ENCODE measurements at regions not wholly inside any gene's neighbourhood (a gene's known extent, or its start where the extent isn't known, plus 50 kb on each side); places are given as distances from the start of the nearest gene placed in this dataset.

- DNase-seq (ENCODE audit: extremely low read depth, low read depth, low spot score) = no peak
These were observed 278.4 kb upstream of the FAM98A start for GRCh38 chr2:33877348-33878016.

DNA sequence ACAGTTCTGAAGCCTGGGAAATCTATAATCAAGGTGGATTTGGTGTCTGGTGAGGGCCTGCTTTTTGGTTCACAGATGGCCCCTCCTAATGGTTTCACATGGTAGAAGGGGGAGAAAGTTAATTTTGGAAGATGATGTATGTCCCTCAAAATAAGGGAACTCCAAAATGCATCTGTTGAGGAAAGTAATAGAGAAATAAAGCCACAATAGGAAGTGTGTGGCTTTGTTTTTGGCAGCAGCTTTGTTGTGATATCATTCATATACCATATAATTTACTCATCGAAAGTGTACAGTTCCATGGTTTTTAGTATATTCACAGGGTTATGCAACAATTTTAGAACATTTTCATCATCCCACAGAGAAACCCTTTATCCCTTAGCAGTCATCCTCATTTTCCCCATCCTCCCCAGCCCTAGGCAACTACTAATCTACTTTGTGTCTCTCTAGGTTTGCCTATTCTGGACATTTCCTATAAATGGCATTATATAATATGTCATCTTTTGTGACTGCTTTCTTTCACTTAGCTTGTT, 274.0 kb upstream of the FAM98A start:
- no peak for DNase-seq (ENCODE audit: extremely low read depth, low read depth, low spot score)

DNA sequence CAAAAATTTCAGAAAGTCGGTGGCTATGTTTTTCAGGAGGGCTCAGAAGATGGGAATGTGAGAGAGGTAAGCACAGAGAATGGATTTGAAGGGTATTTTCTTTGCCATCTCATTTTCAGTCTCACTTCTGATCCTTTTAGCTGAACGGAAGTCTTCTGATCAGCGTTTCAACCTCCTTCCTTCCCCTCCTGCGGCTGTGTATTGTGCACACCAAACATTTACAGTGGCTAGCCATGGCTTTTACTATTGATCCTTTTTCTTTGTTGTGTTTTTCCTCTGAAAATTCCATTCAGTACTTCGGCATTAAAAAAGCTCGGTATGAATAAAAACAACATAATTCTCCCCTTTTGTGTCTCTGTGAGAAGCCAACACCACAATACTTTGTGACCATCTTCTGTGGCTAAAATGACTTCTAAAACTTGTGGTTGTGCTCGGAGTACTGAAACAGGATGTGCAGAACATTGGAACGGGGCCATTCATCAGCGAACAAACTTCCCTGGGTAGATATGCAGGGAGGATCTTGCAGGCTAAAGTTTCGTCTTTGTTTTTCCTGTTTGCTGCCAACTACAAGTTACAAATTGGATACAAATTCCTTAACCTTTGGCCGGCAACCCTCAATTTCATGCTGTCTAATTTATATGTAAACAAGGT, 260.8 kb upstream of the FAM98A start:
- DNase-seq (ENCODE audit: extremely low read depth, low read depth, low spot score) = no peak

DNA sequence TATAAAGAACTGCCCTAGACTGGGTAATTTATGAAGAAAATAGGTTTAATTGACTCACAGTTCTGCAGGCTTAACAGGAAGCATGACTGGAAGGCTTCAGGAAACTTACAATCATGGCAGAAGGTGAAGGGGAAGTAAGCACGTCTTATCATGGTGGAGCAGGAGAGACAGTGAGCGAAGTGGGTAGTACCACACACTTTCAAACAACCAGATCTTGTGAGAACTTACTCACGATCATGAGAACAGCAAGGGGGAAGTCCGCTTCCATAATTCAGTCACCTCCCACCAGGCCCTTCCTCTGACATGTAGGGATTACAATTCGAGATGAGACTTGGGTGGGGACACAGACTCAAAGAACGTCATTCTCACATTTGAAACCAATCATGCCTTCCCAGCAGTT, 260.1 kb upstream of the FAM98A start:
- peak; percentile 42 for DNase-seq (ENCODE audit: extremely low read depth, low read depth, low spot score)

- no peak for DNase-seq (ENCODE audit: extremely low read depth, low read depth, low spot score)
These were observed 249.4 kb upstream of the FAM98A start for GRCh38 chr2:33848486-33848885.

- DNase-seq (ENCODE audit: extremely low read depth, low read depth, low spot score) = no peak
These were observed 240.7 kb upstream of the FAM98A start for GRCh38 chr2:33839791-33840190.

GRCh38 chr2:33836628-33837027, 237.5 kb upstream of the FAM98A start:
- DNase-seq (ENCODE audit: extremely low read depth, low read depth, low spot score) = no peak

- DNase-seq (ENCODE audit: extremely low read depth, low read depth, low spot score) = no peak
These were observed 236.8 kb upstream of the FAM98A start for GRCh38 chr2:33835911-33836310.

DNA sequence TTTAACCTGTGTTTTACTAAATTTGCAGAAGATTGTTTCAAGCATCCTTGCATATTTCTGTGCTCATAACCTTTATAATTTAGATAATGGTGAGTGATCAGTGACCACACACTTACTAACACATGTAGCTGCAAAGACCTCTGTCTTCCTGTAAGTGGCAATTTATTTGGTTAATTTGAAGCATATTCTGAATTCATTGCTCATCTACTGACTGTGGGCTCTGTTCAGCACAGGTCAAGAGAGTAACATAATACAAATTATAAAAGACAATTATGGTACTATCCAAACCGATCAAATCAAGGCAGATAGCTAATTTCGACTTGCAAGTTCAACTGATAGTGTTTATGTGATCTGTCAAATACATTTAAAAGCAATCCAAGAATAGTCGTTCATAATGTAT, 223.9 kb upstream of the FAM98A start:
- no peak for DNase-seq (ENCODE audit: extremely low read depth, low read depth, low spot score)

DNA sequence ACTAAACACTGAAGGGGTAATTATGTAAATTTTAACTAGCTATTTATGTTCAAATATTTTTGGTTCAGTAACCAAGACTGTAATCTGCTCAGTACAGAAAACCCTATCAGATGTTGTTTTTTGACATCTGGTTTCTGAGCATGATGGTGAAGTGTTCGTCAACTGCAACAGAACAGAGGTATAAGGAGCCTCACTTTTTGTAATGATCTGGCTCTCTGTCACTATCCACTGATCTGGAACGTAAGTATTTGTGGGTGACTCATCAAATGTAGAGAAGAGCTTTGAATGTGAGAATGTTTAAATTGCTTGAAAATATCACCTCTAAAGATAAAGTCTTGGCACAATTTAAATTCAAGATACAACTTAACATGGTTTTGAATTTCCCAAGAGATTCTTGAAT, 213.6 kb upstream of the FAM98A start:
- no peak for DNase-seq (ENCODE audit: extremely low read depth, low read depth, low spot score)

GRCh38 chr2:33810046-33810835, 211.1 kb upstream of the FAM98A start:
- no peak for DNase-seq (ENCODE audit: extremely low read depth, low read depth, low spot score)

- DNase-seq (ENCODE audit: extremely low read depth, low read depth, low spot score) = no peak
These were observed 206.9 kb upstream of the FAM98A start for GRCh38 chr2:33806041-33806440.

GRCh38 chr2:33804155-33804554, 205.1 kb upstream of the FAM98A start:
- no peak for DNase-seq (ENCODE audit: extremely low read depth, low read depth, low spot score)

GRCh38 chr2:33796511-33796910, 197.4 kb upstream of the FAM98A start:
- no peak for DNase-seq (ENCODE audit: extremely low read depth, low read depth, low spot score)

GRCh38 chr2:33791625-33792024, 192.5 kb upstream of the FAM98A start:
- DNase-seq (ENCODE audit: extremely low read depth, low read depth, low spot score) = no peak

- no peak for DNase-seq (ENCODE audit: extremely low read depth, low read depth, low spot score)
These were observed 188.9 kb upstream of the FAM98A start for GRCh38 chr2:33788044-33788443.

GRCh38 chr2:33786881-33787280, 187.8 kb upstream of the FAM98A start:
- no peak for DNase-seq (ENCODE audit: extremely low read depth, low read depth, low spot score)

- DNase-seq (ENCODE audit: extremely low read depth, low read depth, low spot score) = no peak
These were observed 186.4 kb upstream of the FAM98A start for GRCh38 chr2:33785201-33786106.

- no peak for DNase-seq (ENCODE audit: extremely low read depth, low read depth, low spot score)
These were observed 185.4 kb upstream of the FAM98A start for GRCh38 chr2:33784488-33784887.

DNA sequence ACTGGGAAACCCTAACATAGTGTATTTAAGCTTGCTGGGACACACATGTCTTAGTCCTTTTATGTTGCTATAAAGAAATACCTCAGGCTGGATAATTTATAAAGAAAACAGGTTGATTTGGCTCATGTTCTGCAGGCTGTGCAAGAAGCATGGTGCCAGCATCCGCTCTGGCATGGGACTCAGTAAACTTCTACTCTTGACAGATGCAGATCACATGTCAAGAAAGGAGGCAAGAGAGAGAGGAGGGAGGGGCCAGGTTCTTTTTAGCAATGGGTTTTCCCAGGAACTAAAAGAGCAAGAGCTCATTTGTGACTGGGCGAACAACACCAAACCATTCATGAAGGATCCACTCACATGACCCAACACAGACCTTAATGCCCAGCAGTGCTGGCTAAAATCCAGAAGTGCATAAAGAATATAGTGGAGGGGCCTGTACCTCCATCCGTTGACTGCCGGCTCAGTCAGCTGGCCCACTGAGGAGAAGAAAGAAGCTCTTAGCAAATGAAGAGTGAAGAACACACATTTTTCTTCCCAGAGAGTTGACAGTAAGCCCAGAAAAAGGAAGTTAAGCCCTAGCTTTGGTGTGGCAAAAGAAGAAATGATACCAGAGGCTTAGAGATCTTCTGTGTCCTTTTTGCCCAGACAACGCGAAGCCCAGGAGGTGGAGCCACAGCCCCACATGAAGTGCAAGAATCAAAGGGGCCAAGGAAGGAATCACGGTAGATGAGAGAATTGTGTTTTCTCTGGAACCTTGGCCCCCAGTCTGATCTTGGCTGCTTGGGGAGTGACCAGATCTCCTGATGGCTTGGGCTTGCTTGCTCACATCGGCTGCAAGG, 183.5 kb upstream of the FAM98A start:
- no peak for DNase-seq (ENCODE audit: extremely low read depth, low read depth, low spot score)

Measured in glomerular endothelial cell (primary cell).